Bronchial epithelial cell (primary cell): ENCODE measurements at regions not wholly inside any gene's neighbourhood (a gene's known extent, or its start where the extent isn't known, plus 50 kb on each side); places are given as distances from the start of the nearest gene placed in this dataset.

Experiments
- DNase-seq: peaks from one replicate; pipeline ENCODE4 v3.0.0-alpha.2; 2010; ENCODE audit warnings: low read depth
- FAIRE-seq: peaks from 2 replicates; lab custom pipeline; 2011; peaks lifted over from hg19 to GRCh38; lab: Jason Lieb, UNC
- H3K27me3 ChIP-seq: 2 replicates; pipeline ENCODE4 v1.5.1; 2011; ENCODE audit warnings: low read length; ENCODE audit not compliant: control insufficient read depth, insufficient read depth
- H3K36me3 ChIP-seq: 2 replicates; pipeline ENCODE4 v1.5.1; 2011; ENCODE audit warnings: low read length; ENCODE audit not compliant: control insufficient read depth, insufficient read depth
- H3K4me3 ChIP-seq: 2 replicates; pipeline ENCODE4 v1.5.1; 2011; ENCODE audit warnings: mild to moderate bottlenecking, low read depth, low read length, control low read depth
- CTCF ChIP-seq: IDR thresholded peaks from 2 replicates; pipeline ENCODE4 v1.5.1; 2011; ENCODE audit warnings: mild to moderate bottlenecking, moderate library complexity, low read length, control low read depth, inconsistent platforms; ENCODE audit not compliant: insufficient read depth, severe bottlenecking

DNA sequence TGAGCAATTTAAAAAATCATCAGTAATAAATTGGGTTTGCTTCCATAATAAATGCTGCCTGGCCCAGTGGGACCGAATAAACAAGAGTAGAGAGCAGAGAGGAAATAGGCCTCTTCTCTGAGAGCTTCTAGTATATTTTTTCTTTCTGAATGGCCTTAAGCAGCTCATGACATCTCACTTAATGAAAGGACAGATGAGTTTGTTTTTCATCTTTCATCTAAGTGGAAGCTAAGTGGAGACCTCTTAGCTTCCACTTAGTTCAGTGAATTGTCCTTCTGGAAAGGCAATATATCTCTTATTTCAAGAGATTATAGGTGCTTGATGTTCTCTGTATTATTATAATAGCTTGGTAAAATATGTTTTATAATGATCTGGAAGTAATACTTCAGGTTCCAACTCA, 245.9 kb upstream of the ANO3 start:
- Histone ChIP-seq H3K36me3 (no peaks in the 10 kb centered on the region), H3K4me3 (no peak overlapping the region), H3K27me3 (no peaks in the 10 kb centered on the region)
- FAIRE-seq = no peak
- TF ChIP-seq CTCF = no peak
- no peak for DNase-seq

GRCh38 chr11:26087120-26087935, 244.6 kb upstream of the ANO3 start:
- Histone ChIP-seq H3K27me3 (no peaks in the 10 kb centered on the region), H3K4me3 (no peak overlapping the region), H3K36me3 (no peaks in the 10 kb centered on the region)
- TF ChIP-seq CTCF = no peak
- FAIRE-seq (no peak), DNase-seq (no peak)

DNA sequence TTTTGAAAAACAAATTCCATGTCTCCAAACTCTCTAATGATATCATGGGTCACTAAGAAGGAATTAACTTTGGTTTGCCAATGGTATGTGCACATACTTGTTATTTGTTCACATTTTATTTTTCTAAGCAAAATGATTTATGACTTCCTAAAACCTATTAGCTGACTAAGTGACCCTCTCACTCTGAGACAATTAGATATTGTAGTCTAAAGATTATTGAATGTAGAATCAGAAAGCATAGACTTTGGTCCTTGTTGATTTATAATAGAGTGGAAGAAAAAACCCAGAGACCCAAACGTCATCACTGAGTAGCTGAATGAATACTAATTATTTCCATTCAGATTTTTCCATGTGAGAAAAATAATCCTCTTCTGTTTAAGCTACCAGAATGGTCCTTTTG, 243.5 kb upstream of the ANO3 start:
- DNase-seq = no peak
- Histone ChIP-seq H3K36me3 (no peaks in the 10 kb centered on the region), H3K4me3 (no peak overlapping the region), H3K27me3 (no peaks in the 10 kb centered on the region)
- no peak for FAIRE-seq
- TF ChIP-seq CTCF = no peak

DNA sequence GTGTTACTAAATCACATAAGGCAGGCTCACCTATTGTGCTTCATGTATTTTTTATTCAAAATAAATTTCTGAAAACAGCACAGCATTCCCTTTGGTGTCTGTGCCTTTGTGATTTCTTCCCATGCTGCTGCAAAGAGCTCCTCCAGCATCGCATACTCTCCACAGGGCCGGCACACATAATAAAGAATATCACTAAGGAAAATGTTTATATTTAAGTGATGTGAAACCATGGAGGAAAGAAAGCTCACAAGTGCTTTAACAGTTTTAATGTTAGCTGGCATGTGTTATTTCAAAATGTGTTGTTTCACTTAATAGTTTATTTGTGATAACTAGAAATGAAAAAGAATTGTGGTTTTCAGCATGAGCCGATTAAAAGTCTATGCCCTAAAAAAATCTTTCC, 241.3 kb upstream of the ANO3 start:
- no peak for TF ChIP-seq CTCF
- DNase-seq = no peak

DNA sequence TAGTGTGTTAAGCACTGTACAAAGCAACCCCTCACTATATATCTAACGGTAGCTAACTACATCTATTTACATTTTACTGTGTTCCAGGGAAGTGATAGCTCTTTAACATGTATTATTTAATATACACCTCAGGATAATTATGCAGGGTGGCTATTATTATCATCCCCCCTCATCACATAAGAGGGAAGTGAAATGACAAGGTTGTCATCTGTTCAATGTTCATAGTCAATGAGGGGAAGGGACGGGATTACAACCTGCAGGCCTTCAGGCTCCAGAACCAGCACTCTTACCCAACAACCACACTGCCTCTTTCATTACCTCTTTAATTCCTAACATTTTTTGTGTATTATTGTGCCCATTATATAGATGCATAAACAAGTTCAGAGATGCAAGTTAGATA, 238.7 kb upstream of the ANO3 start:
- no peak for TF ChIP-seq CTCF
- no peak for FAIRE-seq
- no peak overlapping the region for H3K4me3 ChIP-seq
- DNase-seq = no peak
- no peaks in the 10 kb centered on the region for H3K27me3 ChIP-seq
- no peaks in the 10 kb centered on the region for H3K36me3 ChIP-seq

More for the DNA sequence above, 241.3 kb upstream of the ANO3 start:
- no peak for FAIRE-seq
- H3K27me3 ChIP-seq = no peaks in the 10 kb centered on the region
- no peaks in the 10 kb centered on the region for H3K36me3 ChIP-seq
- H3K4me3 ChIP-seq = no peak overlapping the region

DNA sequence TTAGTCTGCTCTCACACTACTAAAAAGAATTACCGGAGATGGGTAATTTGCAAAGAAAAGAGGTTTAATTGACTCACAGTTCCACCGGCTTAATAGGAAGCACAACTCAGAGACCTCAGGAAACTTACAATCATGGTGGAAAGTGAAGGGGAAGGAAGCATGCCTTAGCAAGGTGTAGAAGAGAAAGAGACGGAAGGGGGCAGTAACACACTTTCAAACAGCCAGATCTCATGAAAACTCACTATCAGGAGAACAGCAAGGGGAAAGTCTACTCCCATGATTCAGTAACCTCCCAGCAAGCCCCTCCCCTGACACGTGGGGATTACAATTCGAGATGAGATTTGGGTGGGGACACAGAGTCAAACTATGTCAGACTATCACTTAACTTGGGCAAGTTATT, 236.6 kb upstream of the ANO3 start:
- no peak for TF ChIP-seq CTCF
- DNase-seq = no peak
- no peaks in the 10 kb centered on the region for H3K36me3 ChIP-seq
- no peak for FAIRE-seq
- no peak overlapping the region for H3K4me3 ChIP-seq
- no peaks in the 10 kb centered on the region for H3K27me3 ChIP-seq
